ENCODE measurements at regions not wholly inside any gene's neighbourhood (a gene's known extent, or its start where the extent isn't known, plus 50 kb on each side); places are given as distances from the start of the nearest gene placed in this dataset.

DNA sequence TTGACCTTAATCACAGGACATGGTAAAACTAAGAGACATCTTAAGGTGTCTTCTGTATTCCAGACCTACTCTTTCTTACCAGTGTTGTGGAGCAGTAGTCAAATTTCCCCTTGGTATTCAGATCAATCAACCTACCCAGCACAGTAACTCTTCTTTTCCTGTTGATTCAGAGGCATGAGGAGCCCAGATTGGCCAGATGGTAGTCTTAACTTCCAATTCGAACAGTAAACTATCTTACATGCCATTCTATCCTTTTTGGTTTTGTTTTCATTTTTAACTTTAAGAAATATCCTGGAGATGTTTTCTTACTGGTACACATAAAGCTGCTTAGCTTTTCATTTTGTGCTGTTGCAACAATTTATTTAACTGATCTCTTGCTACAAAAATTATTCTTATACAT is 630.3 kb upstream of the PKDCC start:
- no peak for TF ChIP-seq EZH2phosphoT487 (IDR thresholded peaks at IDR 0.05; ENCODE audit: low read depth)
- TF ChIP-seq, protein P1, sequence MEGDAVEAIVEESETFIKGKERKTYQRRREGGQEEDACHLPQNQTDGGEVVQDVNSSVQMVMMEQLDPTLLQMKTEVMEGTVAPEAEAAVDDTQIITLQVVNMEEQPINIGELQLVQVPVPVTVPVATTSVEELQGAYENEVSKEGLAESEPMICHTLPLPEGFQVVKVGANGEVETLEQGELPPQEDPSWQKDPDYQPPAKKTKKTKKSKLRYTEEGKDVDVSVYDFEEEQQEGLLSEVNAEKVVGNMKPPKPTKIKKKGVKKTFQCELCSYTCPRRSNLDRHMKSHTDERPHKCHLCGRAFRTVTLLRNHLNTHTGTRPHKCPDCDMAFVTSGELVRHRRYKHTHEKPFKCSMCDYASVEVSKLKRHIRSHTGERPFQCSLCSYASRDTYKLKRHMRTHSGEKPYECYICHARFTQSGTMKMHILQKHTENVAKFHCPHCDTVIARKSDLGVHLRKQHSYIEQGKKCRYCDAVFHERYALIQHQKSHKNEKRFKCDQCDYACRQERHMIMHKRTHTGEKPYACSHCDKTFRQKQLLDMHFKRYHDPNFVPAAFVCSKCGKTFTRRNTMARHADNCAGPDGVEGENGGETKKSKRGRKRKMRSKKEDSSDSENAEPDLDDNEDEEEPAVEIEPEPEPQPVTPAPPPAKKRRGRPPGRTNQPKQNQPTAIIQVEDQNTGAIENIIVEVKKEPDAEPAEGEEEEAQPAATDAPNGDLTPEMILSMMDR (IDR thresholded peaks at IDR 0.05; ENCODE audit: low read depth, low read length), result no peak
